ENCODE measurements at regions not wholly inside any gene's neighbourhood (a gene's known extent, or its start where the extent isn't known, plus 50 kb on each side); places are given as distances from the start of the nearest gene placed in this dataset.

DNA sequence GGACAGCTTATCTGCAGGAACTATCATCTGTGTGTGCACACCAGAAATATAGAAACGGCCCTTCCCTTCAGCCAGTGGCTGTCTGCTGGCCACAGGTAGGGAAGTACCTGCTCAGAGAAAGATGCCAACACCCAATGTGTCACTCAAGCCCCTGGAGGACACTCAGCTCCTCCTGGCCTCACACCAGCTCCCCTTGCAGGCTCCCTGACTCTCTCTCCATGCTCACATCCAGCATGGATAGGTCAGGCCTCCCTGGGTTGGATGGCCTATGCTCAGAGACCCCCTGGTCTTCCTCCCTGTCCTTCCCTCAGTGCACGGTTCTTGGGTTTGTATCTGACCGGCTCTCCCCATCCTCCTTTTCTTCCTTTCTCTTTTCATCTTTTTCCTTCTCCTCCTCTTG is 202.1 kb downstream of the BCL11B start:
- TF ChIP-seq, protein P1, sequence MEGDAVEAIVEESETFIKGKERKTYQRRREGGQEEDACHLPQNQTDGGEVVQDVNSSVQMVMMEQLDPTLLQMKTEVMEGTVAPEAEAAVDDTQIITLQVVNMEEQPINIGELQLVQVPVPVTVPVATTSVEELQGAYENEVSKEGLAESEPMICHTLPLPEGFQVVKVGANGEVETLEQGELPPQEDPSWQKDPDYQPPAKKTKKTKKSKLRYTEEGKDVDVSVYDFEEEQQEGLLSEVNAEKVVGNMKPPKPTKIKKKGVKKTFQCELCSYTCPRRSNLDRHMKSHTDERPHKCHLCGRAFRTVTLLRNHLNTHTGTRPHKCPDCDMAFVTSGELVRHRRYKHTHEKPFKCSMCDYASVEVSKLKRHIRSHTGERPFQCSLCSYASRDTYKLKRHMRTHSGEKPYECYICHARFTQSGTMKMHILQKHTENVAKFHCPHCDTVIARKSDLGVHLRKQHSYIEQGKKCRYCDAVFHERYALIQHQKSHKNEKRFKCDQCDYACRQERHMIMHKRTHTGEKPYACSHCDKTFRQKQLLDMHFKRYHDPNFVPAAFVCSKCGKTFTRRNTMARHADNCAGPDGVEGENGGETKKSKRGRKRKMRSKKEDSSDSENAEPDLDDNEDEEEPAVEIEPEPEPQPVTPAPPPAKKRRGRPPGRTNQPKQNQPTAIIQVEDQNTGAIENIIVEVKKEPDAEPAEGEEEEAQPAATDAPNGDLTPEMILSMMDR (IDR thresholded peaks at IDR 0.05) = no peak
- Histone ChIP-seq H3K27me3 (no peaks in the 10 kb centered on the region), H3K9me3 (peaks cover 0 to 6% (median 0%) of the 10 kb centered on the region in 3 donors), H3K36me3 (no peaks in the 10 kb centered on the region), H3K4me3 (no peak overlapping the region), H3K27ac (no peak overlapping the region), H3K4me1 (peaks cover 0 to 4% (median 0%) of the 10 kb centered on the region in 4 donors)
- intact Hi-C loops (cut with DNase I; ENCODE audit: low total_unique reads) = no loop called here
- DNase-seq = no peak

DNA sequence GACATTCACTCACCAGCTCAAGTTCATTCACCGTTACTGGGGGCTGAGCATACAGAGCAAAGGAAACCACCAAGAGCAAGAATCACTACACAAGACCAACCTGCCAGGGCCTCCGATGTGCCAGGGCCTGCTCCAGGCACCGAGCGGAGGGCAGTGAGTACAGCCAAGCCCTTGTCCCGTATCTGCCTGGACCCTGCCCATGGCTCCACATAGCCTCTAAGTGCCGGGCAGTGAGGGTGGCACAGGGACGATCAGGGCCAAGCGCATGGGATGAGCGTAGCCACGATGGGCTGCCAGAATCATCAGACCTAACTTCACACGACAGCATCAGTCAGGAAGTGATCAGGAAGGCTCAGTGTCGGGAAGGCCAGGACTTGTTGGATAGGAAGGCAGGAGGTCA is 199.6 kb downstream of the BCL11B start:
- Histone ChIP-seq H3K36me3 (no peaks in the 10 kb centered on the region), H3K27ac (no peak overlapping the region)

DNA sequence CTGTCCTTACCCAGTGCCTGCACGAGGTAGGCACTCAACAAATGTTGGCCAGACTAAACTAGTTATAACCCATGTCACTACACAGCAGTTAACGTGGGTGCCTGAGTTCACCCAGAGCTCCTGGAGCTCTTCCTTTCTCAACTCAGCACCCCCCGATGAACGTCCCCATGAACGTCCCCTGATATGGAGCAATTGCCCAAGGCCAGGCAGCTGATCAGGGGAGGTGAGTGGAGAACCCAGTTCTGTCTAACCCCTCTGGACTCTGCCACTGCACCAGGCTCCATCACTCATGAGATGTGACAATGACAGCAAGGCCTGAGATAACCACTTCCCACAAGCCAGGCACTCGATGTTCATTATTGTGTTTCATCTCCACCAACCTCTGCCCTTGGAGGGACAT is 199.0 kb downstream of the BCL11B start:
- Histone ChIP-seq H3K27ac (no peak overlapping the region), H3K9me3 (peaks cover 0 to 6% (median 0%) of the 10 kb centered on the region in 3 donors), H3K4me1 (no peaks in the 10 kb centered on the region), H3K4me3 (no peak overlapping the region), H3K27me3 (no peaks in the 10 kb centered on the region), H3K36me3 (no peaks in the 10 kb centered on the region)
- intact Hi-C loops (cut with DNase I; ENCODE audit: low total_unique reads) = no loop called here
- TF ChIP-seq, protein P1 (IDR thresholded peaks at IDR 0.05) = no peak
- DNase-seq = no peak

More for the DNA sequence above, 199.6 kb downstream of the BCL11B start:
- Histone ChIP-seq H3K4me1 (no peaks in the 10 kb centered on the region), H3K27me3 (no peaks in the 10 kb centered on the region), H3K4me3 (no peak overlapping the region), H3K9me3 (peaks cover 0 to 6% (median 0%) of the 10 kb centered on the region in 3 donors)
- TF ChIP-seq, protein P1 (IDR thresholded peaks at IDR 0.05) = no peak
- peak in 1 of 2 donors; percentile 48 for DNase-seq
- intact Hi-C loops (cut with DNase I; ENCODE audit: low total_unique reads) = no loop called here

DNA sequence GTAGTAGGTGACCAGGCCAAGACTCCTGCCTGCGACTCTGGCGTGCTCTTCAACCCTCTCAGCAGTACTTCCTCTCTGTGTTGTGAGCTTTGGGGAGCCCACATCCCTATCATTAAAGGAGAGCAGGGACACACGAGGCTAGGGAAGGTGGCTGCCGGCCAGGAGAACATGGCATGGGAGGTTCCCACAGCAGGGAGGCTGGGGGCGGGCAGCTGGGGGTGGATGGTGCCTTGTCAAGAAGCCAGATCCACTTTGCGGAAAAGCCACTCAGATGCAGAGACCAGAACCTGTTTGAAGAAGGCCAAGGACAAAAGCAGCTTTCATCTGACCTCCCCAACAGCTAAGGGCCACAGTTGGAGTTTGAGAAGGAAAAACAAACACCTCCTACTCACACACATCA is 198.6 kb downstream of the BCL11B start:
- intact Hi-C loops (cut with DNase I; ENCODE audit: low total_unique reads) = no loop called here
- no peak overlapping the region for H3K4me3 ChIP-seq
- H3K36me3 ChIP-seq = no peaks in the 10 kb centered on the region
- DNase-seq = no peak
- H3K9me3 ChIP-seq = peaks cover 0 to 6% (median 0%) of the 10 kb centered on the region in 3 donors
- TF ChIP-seq, protein P1 (IDR thresholded peaks at IDR 0.05) = no peak
- H3K27ac ChIP-seq = no peak overlapping the region
- no peaks in the 10 kb centered on the region for H3K27me3 ChIP-seq
- no peaks in the 10 kb centered on the region for H3K4me1 ChIP-seq

DNA sequence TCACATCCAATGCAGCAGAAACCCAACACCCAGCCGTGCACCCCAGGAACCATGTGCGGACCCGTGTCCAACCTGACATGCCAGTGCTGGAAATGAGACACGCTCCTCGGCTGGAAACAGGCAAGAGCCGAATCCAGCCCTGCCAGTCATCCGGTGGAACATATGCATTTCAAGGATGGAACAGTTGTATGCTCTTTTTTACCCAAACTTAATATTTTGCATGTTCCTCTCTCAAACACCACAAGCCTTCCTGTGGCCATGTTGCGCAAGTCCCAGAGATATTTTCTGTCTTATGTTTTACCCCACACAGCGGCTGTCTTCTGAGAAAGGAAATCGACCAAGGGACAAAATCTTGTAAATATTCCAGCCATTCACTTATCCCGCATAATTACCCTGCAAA is 196.9 kb downstream of the BCL11B start:
- H3K27me3 ChIP-seq = no peaks in the 10 kb centered on the region
- TF ChIP-seq, protein P1 (IDR thresholded peaks at IDR 0.05) = no peak
- no peak overlapping the region for H3K4me3 ChIP-seq
- H3K36me3 ChIP-seq = no peaks in the 10 kb centered on the region
- no peaks in the 10 kb centered on the region for H3K4me1 ChIP-seq
- no peak for DNase-seq
- intact Hi-C loops (cut with DNase I; ENCODE audit: low total_unique reads) = no loop called here
- peaks cover 0 to under 1% (median 0%) of the 10 kb centered on the region in 3 donors for H3K9me3 ChIP-seq
- no peak overlapping the region for H3K27ac ChIP-seq
